ENCODE measurements at regions not wholly inside any gene's neighbourhood (a gene's known extent, or its start where the extent isn't known, plus 50 kb on each side); places are given as distances from the start of the nearest gene placed in this dataset.

DNA sequence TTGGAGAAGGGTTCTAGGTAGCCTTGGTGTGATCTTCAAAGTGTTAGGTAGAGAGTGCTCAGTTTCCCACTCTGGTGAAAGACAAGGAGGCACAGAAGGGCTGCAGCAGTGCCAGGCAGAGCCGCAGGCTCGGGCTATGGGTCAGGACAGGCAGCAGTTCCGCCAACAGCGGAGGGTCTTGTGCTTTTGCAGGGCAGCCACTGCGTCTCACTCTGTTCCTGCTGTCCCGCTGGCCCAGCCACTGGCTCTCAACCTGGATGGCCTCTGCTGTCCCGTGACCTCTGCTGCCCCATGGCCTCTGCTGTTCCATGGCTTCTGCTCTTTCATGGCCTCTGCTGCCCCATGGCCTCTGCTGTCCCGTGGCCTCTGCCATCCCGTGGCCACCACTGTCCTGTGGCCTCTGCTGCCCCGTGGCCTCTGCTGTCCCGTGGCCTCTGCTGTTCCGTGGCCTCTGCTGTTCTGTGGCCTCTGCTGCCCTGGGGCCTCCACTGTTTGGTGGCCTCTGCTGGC is 175.7 kb downstream of the URI1 start:
- TF ChIP-seq, protein P1, sequence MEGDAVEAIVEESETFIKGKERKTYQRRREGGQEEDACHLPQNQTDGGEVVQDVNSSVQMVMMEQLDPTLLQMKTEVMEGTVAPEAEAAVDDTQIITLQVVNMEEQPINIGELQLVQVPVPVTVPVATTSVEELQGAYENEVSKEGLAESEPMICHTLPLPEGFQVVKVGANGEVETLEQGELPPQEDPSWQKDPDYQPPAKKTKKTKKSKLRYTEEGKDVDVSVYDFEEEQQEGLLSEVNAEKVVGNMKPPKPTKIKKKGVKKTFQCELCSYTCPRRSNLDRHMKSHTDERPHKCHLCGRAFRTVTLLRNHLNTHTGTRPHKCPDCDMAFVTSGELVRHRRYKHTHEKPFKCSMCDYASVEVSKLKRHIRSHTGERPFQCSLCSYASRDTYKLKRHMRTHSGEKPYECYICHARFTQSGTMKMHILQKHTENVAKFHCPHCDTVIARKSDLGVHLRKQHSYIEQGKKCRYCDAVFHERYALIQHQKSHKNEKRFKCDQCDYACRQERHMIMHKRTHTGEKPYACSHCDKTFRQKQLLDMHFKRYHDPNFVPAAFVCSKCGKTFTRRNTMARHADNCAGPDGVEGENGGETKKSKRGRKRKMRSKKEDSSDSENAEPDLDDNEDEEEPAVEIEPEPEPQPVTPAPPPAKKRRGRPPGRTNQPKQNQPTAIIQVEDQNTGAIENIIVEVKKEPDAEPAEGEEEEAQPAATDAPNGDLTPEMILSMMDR (IDR thresholded peaks at IDR 0.05) = no peak
- TF ChIP-seq POLR2A (IDR thresholded peaks at IDR 0.05) = no peak
- no peak for TF ChIP-seq EP300 (IDR thresholded peaks at IDR 0.05)
- TF ChIP-seq POLR2AphosphoS5 (IDR thresholded peaks at IDR 0.05) = no peak

Data from upper lobe of left lung (tissue), 4 donors.